HG02885 (cell line): ENCODE measurements at regions not wholly inside any gene's neighbourhood (a gene's known extent, or its start where the extent isn't known, plus 50 kb on each side); places are given as distances from the start of the nearest gene placed in this dataset.
"Not testable (repeated sequence)": the region's sequence is repeated elsewhere in the genome, so short reads cannot be mapped to it uniquely, and the experiment has no call there.

Experiments
- ATAC-seq: cut with Tn5 transposase; IDR thresholded peaks from one replicate; pipeline ENCODE4 v1.9.1; 2021; ENCODE audit warnings: mild to moderate bottlenecking; ENCODE audit not compliant: unreplicated experiment, poor library complexity

DNA sequence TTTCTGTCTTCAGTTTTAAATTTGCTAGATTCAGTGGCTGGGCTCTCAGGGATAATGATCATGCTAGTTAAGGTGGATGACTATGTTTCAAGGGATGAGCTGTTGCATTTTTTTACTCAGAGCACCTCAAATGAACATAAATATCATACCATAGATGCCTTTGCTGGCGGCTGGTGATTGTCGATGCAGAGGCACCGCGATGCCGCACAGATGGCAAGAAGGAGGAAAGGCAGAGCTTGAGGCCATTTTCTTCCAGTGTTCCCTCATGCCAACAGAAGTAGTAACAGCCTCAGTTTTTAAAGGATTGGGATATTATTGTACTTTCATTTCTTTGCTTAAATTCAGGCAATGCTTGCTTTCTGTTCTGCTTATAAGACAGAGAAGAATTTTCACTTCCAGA, 654.7 kb upstream of the IGFBP7 start:
- no peak for ATAC-seq

DNA sequence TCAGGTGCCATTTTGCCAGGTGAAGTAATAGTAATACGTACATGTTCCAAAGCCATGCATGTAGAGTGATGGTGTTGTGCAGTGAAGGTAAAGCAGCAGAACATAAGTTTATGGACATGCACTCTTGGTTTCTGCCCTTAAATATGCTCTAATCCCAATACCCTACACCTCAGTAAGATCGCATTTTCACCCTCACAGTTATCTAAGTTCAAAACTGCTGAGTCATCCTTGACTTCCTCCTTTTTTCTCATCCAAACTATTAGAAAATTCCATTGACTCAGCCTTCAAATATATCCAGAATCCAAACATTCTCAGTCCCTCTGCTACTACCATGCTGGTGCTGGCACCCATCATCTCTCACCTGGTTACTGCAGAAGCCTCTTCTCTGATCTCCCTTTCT, 652.9 kb upstream of the IGFBP7 start:
- no peak for ATAC-seq

DNA sequence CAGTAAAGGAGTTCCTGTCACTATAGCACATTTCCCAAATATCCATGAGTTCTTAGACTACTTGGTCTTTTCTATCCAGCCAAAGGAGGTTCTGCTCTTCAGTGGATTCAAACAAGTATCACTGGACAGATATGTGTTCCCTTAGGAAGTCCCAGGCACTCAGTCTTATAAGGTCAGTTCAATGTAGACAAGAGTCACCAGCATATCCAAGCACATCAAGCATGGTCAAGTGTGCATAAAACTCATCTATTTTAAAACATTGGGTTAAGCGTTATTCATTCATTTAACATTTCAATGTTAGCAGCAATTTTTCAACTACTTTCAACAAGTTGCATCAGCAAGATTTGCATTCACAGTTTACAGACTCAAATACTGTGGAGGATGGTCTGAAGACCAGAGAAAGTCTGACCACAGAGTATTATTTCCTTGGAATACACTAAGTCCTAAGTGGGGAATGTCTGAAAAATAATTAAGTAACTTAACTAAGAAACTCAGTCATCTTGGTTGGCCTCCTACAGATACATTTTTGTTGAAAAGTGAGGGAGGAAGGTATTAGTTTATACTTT, 630.5 kb upstream of the IGFBP7 start:
- no peak for ATAC-seq

DNA sequence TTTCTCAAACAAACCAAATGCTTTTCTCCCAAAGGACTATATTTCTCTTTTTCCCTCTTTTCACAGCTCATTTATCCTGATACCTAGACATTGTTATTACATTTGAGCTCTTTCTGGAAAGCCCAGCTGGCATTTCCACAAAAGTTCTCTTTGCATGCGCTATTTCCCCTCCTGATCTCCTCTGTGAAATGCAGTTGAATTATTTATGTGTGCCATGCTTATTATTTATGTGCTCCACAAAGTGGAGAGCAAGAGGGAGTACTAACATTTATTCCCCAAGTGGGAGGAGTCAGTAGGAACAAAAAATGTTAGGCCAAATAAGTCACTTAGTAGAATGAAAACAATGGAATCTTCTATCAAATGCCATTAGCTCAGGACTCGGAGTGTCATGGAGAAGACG, 626.6 kb upstream of the IGFBP7 start:
- ATAC-seq, result no peak

DNA sequence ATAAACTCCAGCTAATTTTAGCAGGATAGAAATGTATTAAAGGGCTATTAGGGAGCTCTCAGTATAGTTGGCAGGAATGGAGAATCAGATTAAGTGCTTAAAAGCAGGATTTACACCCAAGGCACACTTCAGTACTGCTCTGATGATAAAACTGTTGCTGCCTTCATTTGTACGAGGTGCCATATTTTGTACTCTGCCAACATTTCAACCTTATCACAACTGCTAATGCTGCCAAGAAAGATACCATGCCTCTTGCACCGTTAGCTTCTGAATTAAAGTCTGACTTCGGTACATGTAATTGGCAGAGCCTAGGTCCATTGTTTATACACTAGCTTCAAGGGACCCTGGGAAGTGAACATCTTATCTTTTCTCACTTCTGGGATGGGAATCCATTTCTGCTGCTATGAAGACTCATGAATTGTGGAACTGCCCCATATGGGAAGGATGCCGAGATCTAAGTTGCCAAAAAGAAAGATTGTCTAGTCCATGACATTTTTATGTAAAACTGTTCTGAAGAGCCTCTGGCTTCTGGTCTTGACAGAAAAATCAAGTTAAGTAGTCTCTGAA, 624.0 kb upstream of the IGFBP7 start:
- no peak for ATAC-seq

DNA sequence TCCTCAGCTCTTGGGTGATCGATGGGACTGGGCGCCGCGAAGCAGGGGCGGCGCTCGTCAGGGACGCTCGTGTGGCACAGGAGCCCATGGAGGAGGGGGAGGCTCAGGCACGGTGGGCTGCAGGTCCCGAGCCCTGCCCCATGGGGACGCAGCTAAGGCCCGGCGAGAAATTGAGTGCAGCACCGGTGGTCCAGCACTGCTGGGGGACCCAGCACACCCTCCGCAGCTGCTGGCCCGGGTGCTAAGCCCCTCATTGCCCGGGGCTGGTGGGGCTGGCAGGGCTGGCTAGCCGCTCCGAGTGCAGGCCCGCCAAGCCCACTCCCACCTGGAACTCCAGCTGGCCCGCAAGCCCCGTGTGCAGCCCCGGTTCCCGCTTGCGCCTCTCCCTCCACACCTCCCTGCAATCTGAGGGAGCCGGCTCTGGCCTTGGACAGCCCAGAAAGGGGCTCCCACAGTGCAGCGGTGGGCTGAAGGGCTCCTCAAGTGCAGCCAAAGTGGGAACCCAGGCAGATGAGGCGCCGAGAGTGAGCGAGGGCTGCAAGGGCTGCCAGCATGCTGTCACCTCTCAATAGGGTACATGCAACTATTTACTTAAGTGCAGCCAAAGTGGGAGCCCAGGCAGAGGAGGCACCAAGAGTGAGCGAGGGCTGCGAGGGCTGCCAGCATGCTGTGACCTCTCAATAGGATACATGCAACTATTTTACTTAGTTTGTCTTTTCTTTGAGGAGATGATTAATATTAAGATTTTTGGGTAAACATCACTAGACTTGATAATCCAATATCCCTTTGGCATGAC, 619.8 kb upstream of the IGFBP7 start:
- ATAC-seq, result not testable (repeated sequence)

DNA sequence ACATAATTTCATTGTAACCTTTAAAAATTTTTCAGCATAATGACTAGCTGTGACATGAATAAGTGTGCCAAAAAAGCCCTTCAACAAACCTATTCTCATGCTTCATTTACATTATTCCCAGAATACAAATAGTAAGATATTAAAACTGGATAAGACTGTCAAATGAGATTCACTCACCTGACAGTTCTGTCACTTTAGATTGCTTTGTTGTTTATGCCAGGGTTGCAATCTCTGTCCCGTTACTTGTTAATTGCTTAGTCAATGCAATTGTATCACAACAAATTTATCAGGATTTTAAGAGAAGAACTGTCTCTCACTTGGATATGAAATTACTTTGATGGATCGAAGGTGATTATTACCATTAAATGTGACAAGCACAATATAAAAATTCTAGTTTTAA, 616.0 kb upstream of the IGFBP7 start:
- ATAC-seq, result no peak

DNA sequence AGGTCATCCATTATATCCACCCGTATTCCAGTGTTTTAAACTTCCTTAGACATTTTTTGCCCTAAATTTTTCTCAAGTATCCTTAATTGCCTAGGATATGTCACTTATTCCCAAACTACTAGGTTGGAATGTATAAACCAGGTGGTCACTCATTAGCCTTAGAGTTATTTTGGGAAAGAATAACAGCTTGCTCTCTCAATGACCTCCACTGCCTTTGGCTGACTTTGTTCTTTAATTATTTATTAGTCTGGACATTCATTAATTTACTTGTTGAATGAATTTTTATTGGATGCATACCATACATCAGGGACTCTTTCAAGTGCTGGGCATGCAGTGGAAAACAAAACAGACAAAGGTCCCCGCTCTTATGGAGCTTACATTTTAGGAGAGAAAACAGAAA, 609.3 kb upstream of the IGFBP7 start:
- no peak for ATAC-seq

DNA sequence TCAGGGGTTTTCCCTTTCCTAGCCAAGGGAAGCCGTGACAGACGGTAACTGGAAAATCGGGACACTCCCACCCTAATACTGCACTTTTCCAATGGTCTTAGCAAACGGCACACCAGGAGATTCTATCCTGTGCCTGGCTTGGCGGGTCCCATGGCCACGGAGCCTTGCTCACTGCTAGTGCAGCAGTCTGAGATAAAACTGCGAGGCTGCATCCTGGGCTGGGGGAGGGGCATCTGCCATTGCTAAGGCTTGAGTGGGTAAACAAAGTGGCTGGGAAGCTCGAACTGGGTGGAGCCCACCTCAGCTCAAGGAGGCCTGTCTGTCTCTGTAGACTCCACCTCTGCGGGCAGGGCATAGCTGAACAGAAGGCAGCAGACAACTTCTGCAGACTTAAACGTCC, 604.1 kb upstream of the IGFBP7 start:
- not testable (repeated sequence) for ATAC-seq

DNA sequence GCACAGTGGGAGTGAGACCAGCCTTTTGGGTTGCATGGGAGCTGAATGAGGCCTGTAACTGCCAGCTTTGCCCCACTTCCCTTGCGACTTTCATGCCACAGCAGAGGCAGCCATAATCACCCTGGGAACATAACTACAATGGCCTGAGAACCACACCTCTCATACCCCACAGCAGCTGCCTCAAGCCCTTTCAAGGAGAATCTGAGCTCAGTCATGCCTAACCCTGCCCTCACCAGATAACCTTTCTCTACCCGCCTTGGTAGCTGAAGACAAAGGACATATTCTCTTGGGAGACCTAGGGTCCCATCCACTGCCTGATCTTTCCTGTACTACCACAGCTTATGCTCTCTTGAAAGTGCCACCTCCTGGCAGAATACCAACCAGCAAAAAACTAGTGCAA, 599.9 kb upstream of the IGFBP7 start:
- ATAC-seq, result no peak

DNA sequence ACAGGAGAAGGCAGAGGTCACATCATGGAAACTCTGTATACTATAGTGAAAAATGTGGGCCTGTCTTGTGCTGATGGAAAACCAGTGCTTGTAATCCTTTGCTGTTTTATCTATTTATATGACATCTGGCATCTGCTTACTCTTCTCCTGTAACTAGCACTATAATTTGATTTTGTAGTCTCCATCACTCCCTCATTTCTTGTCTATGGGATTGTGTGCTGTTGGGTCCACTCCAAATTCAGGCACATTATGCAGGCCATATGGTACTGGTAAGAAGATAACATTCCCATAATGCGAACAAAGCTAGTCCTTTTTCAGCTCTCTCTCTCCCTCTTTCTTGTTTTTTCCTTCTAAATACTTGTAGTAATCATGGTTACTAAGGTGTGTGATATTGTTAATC, 581.2 kb upstream of the IGFBP7 start:
- no peak for ATAC-seq

DNA sequence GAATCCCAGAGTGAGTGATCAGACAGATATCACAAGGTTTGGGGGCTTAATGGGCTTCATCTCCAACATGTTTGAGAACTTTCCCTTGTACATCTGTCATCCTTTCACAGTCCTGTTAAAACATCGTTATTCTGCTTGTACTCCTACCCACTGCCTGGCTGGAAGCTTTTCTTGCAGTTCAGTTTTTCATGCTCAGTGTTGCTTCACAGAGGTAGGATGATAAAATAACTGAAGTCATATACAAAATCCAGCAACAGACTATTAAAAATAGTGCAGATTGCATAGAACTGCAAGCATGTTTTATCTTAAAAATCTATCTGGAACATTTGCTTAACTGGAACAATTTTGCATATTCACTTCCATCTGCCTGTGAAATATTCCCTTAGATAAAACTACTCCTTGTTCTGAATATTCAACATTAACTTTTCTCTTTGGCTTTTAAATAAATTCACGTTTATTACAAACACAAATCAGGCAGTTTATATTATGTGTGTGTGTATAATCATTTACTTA, 579.6 kb upstream of the IGFBP7 start:
- ATAC-seq, result no peak

DNA sequence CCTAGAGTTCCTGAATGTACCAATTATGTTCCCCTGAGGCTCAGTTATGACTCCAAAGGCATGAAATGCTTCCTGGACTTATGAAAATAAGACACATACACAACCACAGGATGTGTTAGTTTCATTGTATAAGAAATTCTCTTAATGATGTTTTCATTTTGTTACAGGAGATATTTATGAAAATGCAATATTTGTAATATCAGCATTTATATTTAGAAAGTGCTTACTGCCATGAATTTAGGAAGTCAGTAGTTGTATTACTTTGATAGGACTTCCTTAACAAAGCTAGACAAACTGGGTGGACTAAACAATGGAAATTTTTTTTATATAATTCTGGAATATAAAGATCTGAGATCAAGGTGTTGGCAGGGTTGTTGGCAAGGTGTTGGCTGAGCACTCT, 572.1 kb upstream of the IGFBP7 start:
- no peak for ATAC-seq

DNA sequence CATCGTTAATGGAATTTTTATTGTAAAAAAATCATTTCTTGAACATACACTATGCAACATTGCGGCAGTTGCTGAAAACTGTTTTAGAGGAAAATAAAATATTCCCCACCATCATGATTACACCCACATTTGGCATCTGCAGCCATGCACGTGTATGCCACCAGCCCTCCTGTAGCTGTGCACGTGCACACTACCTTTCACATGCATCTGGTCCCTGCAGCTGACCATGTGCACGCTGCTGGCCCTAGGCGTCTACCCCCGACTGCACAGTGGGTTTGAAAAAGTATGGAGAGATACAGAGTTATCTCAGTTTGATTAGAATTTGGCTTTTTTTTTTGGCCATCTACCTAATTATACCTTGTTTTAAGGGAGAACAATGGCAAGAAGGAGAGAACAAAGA, 569.8 kb upstream of the IGFBP7 start:
- ATAC-seq, result no peak

DNA sequence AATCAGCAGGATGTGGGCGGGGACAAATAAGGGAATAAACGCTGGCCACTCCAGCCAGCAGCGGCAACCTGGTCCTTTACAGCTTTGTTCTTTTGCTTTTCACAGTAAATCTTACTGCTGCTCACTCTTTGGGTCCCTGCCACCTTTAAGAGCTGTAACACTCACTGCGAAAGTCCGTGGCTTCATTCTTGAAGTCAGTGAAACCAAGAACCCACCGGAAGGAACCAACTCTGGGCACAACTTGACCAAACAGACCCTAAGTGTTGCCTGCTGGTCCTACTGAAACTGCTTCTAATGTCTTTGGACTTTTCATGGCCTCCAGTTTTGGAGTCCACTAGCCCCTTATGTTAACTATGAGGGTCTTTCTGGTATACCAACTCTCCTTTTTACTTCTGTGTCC, 566.2 kb upstream of the IGFBP7 start:
- ATAC-seq, result no peak

DNA sequence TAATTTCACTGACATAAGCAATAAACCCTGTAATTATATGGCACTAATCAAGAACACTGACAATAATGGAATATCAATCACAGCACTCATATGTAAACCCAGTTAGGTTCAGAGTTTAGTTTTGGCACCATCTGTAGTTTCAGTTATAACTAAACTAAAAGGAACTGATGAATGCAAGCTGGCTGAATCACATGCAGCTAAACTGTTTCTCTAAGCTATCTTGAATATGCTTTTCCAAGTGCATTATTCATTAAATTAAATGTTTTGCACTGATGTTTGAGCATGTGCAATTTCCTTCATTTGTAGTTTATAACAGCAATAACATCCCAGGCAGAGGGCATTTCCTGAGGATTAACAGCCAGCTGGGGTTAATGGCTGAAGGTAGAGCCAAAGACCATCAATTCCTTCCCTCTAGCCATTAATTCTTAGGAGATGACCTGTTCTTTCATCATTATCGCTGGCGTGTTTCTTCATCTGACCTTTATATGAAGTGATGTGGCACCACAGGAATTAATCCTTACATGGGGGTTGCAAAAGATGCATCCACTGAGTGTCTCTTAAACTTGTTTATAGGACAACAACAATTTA, 562.8 kb upstream of the IGFBP7 start:
- ATAC-seq, result no peak

DNA sequence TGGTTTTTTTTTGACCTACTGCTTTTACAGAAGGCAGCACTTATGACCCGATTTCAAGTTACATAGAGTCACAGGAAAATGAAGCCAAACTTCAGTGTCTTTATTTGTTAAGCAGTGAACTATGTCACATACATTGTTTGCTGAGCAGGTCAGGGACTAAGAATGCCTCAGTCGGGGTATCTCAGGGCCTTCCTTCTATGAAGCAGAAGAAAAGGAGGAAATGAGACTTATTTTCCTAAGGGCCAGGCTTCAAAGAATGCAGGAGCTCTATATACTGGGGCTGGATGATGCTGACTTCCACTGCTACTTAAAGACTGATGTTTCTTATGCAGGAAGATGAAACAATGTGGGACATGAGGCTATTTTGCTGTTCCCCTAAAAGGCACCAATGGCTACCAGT, 558.4 kb upstream of the IGFBP7 start:
- ATAC-seq, result no peak

DNA sequence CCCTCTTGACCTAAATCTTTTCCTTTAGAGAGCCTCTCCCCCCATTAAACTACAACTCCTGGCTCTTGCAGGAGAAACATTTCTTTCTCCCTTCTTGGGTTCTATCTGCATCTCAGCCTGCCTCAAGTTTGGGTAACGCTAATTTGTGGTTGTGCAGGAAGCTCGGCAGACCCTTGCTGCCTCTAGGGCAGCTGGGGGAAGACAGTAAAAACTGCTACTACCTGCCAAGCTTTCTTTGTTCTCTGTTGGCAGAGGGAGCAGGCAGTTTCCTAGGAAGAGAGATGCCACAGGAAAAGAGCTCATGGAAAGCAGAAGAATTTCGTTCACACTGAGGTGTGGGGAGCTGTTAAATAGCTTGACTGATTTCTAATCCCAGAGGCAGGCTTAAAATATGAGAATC, 555.6 kb upstream of the IGFBP7 start:
- no peak for ATAC-seq

DNA sequence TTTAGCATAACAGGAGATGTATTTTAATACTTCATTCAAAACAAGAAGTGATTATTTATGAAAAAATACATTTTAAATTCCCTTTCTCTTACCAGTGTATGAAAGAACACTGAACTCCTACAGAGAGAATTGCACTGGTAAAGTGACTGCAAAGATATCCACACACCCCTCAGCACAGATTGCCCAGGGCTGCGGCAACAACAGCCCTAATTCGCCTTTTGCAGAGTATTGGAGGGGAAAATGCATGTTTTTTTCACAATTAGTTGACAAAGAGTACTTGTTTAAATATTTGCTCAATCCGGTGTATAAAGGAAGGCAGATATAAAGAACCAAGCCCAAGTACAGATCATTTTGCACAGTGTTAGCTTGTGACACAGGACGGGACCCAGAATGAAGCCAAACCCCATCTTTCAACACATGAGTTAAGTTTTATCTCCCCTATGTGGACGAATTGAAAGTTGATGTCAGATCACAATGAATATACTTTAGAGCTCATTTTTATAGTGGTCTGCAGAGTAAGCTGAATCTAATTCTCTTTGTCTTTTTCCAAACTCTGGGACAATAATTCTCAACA, 551.4 kb upstream of the IGFBP7 start:
- ATAC-seq, result no peak

DNA sequence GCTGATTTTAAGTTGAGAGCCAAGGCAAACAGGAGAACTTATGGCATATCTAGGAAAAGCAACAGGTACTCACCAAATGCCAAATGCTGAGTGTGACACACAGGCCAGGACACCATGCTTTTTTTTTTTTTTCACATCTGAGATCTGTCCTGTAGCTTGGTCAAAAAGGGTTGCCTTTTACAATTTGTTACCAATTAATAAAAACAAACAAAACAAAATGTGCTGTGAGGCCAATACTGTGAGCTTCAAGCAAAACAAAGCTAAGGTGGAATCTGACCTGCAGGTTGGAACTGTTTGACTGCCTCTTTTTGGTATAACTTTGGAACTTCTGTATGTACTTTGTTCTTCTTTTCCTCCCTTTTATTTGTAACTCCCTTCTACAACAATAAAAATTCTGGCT, 548.5 kb upstream of the IGFBP7 start:
- no peak for ATAC-seq

DNA sequence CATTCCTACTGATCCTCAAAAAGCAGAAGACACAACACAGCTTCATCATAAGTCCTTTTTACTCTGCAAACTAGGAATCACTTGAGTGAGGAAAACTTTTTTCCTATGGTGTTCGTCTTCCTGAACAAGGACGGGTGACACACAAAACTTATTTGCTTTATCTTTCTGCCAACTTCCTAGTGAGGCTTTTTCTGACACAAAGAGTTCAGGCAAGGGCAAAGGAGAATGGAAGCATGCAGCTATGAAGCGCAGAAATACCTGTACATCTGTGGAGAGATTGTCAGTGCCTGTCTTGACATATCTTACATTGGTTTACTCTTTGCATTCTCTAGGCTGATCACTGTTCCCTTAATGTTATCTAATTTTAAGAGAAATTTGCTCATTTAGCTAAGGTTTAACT, 548.0 kb upstream of the IGFBP7 start:
- ATAC-seq, result no peak
